DOHH2 (cell line): ENCODE measurements at regions not wholly inside any gene's neighbourhood (a gene's known extent, or its start where the extent isn't known, plus 50 kb on each side); places are given as distances from the start of the nearest gene placed in this dataset.
A peak's percentile ranks its signal among the peaks of the same experiment; 100 is the strongest.
"Not testable (repeated sequence)": the region's sequence is repeated elsewhere in the genome, so short reads cannot be mapped to it uniquely, and the experiment has no call there.

ENCODE experiments used
- H3F3A ChIP-seq: fragments of 200-600 bp; sonication (generic), shearing (Covaris generic); 2 replicates; pipeline ENCODE4 v1.6.0; 2016; ENCODE audit warnings: antibody characterized with exemption, mild to moderate bottlenecking; ENCODE audit not compliant: control insufficient read depth, insufficient read depth
- H3K27ac ChIP-seq: fragments of 200-600 bp; sonication (generic); 2 replicates; pipeline ENCODE4 v1.5.1; 2014; ENCODE audit warnings: low read depth, mild to moderate bottlenecking, low read length, moderate library complexity
- H3K27me3 ChIP-seq: fragments of 200-600 bp; sonication (generic); 2 replicates; pipeline ENCODE4 v1.6.1; 2014; ENCODE audit warnings: mild to moderate bottlenecking, low read length, mixed read lengths; ENCODE audit not compliant: control insufficient read depth
- H3K36me3 ChIP-seq: fragments of 200-600 bp; sonication (generic); 2 replicates; pipeline ENCODE4 v1.6.1; 2014; ENCODE audit warnings: mild to moderate bottlenecking, low read length, moderate library complexity, mixed read lengths; ENCODE audit not compliant: control insufficient read depth
- H3K4me1 ChIP-seq: fragments of 200-600 bp; sonication (generic); 2 replicates; pipeline ENCODE4 v1.6.1; 2014; ENCODE audit warnings: mild to moderate bottlenecking, low read length, mixed read lengths; ENCODE audit not compliant: control insufficient read depth
- H3K4me2 ChIP-seq: fragments of 200-600 bp; sonication (generic); 2 replicates; pipeline ENCODE4 v1.6.0; 2014; ENCODE audit warnings: mild to moderate bottlenecking, low read length, moderate library complexity
- H3K4me3 ChIP-seq: fragments of 200-600 bp; sonication (generic); 2 replicates; pipeline ENCODE4 v1.5.1; 2014; ENCODE audit warnings: mild to moderate bottlenecking, low read length, mixed read lengths
- H3K79me2 ChIP-seq: fragments of 200-600 bp; sonication (generic); 2 replicates; pipeline ENCODE4 v1.6.1; 2014; ENCODE audit warnings: mild to moderate bottlenecking, low read length, mixed read lengths; ENCODE audit not compliant: control insufficient read depth
- H3K9me2 ChIP-seq: fragments of 200-600 bp; sonication (generic); replicated peaks from 2 replicates; pipeline ENCODE4 v1.6.1; 2014; ENCODE audit warnings: mild to moderate bottlenecking, low read length, mixed read lengths; ENCODE audit not compliant: control insufficient read depth
- H3K9me3 ChIP-seq: fragments of 200-600 bp; sonication (generic); 2 replicates; pipeline ENCODE4 v1.6.1; 2014; ENCODE audit warnings: antibody characterized with exemption, low read length, mixed read lengths; ENCODE audit not compliant: control insufficient read depth, insufficient read depth
- H4K20me1 ChIP-seq: fragments of 200-600 bp; sonication (generic); 2 replicates; pipeline ENCODE4 v1.6.0; 2014; ENCODE audit warnings: low read depth, mild to moderate bottlenecking, antibody characterized with exemption, low read length, moderate library complexity; ENCODE audit not compliant: control insufficient read depth, insufficient read depth
- CTCF ChIP-seq: fragments of 200-600 bp; sonication (generic); IDR thresholded peaks from one replicate; pipeline ENCODE4 v1.5.1; 2014; ENCODE audit warnings: antibody characterized with exemption, mild to moderate bottlenecking, low read depth, low read length; ENCODE audit not compliant: poor library complexity, severe bottlenecking
- EZH2phosphoT487 ChIP-seq: fragments of 200-600 bp; sonication (generic); IDR thresholded peaks from 2 replicates; pipeline ENCODE4 v1.6.1; 2017; ENCODE audit warnings: borderline replicate concordance, mild to moderate bottlenecking, antibody characterized with exemption, low read length, moderate library complexity, mixed read lengths

- no peaks in the 10 kb centered on the region for H4K20me1 ChIP-seq
- no peaks in the 10 kb centered on the region for H3K9me2 ChIP-seq
- no peaks in the 10 kb centered on the region for H3K4me1 ChIP-seq
- no peak overlapping the region for H3K4me3 ChIP-seq
- no peaks in the 10 kb centered on the region for H3K79me2 ChIP-seq
- no peaks in the 10 kb centered on the region for H3K36me3 ChIP-seq
- TF ChIP-seq EZH2phosphoT487 (no peak), CTCF (peak; percentile 55)
- H3K27me3 ChIP-seq, result peaks cover 3% of the 10 kb centered on the region
- H3F3A ChIP-seq, result no peaks in the 10 kb centered on the region
- H3K9me3 ChIP-seq, result no peaks in the 10 kb centered on the region
- H3K27ac ChIP-seq, result no peak overlapping the region
- no peak overlapping the region for H3K4me2 ChIP-seq
Measured at GRCh38 chr10:58064714-58065528, 202.8 kb downstream of the IPMK start.

GRCh38 chr10:58063861-58064480 is 203.7 kb downstream of the IPMK start:
- Histone ChIP-seq H3K27ac (no peak overlapping the region), H4K20me1 (no peaks in the 10 kb centered on the region), H3K9me3 (no peaks in the 10 kb centered on the region), H3K4me3 (no peak overlapping the region), H3F3A (no peaks in the 10 kb centered on the region), H3K79me2 (no peaks in the 10 kb centered on the region), H3K36me3 (no peaks in the 10 kb centered on the region), H3K4me2 (no peak overlapping the region), H3K9me2 (no peaks in the 10 kb centered on the region), H3K27me3 (peaks cover 3% of the 10 kb centered on the region), H3K4me1 (no peaks in the 10 kb centered on the region)
- no peak for TF ChIP-seq EZH2phosphoT487
- TF ChIP-seq CTCF, result no peak

- H3K36me3 ChIP-seq, H4K20me1 ChIP-seq, H3K4me3 ChIP-seq, H3F3A ChIP-seq, H3K27ac ChIP-seq, H3K4me1 ChIP-seq, H3K9me2 ChIP-seq, H3K27me3 ChIP-seq, H3K4me2 ChIP-seq, H3K79me2 ChIP-seq, H3K9me3 ChIP-seq: not testable (repeated sequence)
Measured at GRCh38 chr10:58058683-58059082, 209.0 kb downstream of the IPMK start.

GRCh38 chr10:58054881-58055280 is 212.8 kb downstream of the IPMK start:
- H3K9me3 ChIP-seq, result no peaks in the 10 kb centered on the region
- H3K79me2 ChIP-seq, result no peaks in the 10 kb centered on the region
- H4K20me1 ChIP-seq, result no peaks in the 10 kb centered on the region
- no peak for TF ChIP-seq EZH2phosphoT487
- no peak for TF ChIP-seq CTCF
- no peaks in the 10 kb centered on the region for H3F3A ChIP-seq
- no peaks in the 10 kb centered on the region for H3K27me3 ChIP-seq
- H3K36me3 ChIP-seq, result no peaks in the 10 kb centered on the region
- H3K4me2 ChIP-seq, result no peak overlapping the region
- H3K9me2 ChIP-seq, result no peaks in the 10 kb centered on the region
- no peak overlapping the region for H3K4me3 ChIP-seq
- H3K27ac ChIP-seq, result no peak overlapping the region
- no peaks in the 10 kb centered on the region for H3K4me1 ChIP-seq
